IMR-90 (cell line): ENCODE measurements at regions not wholly inside any gene's neighbourhood (a gene's known extent, or its start where the extent isn't known, plus 50 kb on each side); places are given as distances from the start of the nearest gene placed in this dataset.

Source experiments
- ATAC-seq: fragments of 200-7000 bp; cut with Tn5 transposase; 2 replicates; pipeline ENCODE4 v1.9.1; 2020; ENCODE audit warnings: low read depth, mild to moderate bottlenecking, moderate library complexity
- BruUV-seq: library from RNA; stranded (reverse); fragments of 400-500 nt; replicated peaks from 2 replicates; lab custom pipeline; 2021; lab: Mats Ljungman, UMichigan
- CTCF ChIA-PET: fragments of 300-600 bp; formaldehyde crosslinking; extraction: SDS; loops from one replicate; lab custom pipeline; 2021; ENCODE audit warnings: antibody characterized with exemption; lab: Yijun Ruan, JAX
- POLR2A ChIA-PET: fragments of 300-600 bp; sonication (Branson Sonifier 250); formaldehyde crosslinking; loops from one replicate; lab custom pipeline; 2022; ENCODE audit warnings: antibody characterized with exemption; ENCODE audit not compliant: unreplicated experiment; lab: Charles Lee
- DNase-seq: peaks from one replicate; pipeline ENCODE4 v3.0.0; 2013
- H2AFZ ChIP-seq: replicated peaks from 2 replicates; pipeline ENCODE3; 2013; ENCODE audit warnings: low read length, mild to moderate bottlenecking; ENCODE audit not compliant: poor library complexity
- H2AK5ac ChIP-seq: 2 replicates; pipeline ENCODE4 v1.6.1; 2013; ENCODE audit warnings: low read depth, low read length, inconsistent platforms
- H2AK9ac ChIP-seq: replicated peaks from 2 replicates; pipeline ENCODE3; 2013; ENCODE audit warnings: mild to moderate bottlenecking, low read depth, low read length, moderate library complexity; ENCODE audit not compliant: poor library complexity
- H2BK120ac ChIP-seq: 2 replicates; pipeline ENCODE4 v1.6.1; 2013; ENCODE audit warnings: low read depth, low read length, inconsistent platforms
- H2BK15ac ChIP-seq: 3 replicates; pipeline ENCODE4 v1.6.1; 2013; ENCODE audit warnings: low read depth, low read length, inconsistent platforms
- H2BK20ac ChIP-seq: 2 replicates; pipeline ENCODE4 v1.6.1; 2013; ENCODE audit warnings: low read depth, mild to moderate bottlenecking, inconsistent platforms, low read length, moderate library complexity
- H2BK5ac ChIP-seq: 2 replicates; pipeline ENCODE4 v1.6.1; 2013; ENCODE audit warnings: mild to moderate bottlenecking, low read depth, low read length, inconsistent platforms; ENCODE audit not compliant: poor library complexity, severe bottlenecking
- H3K14ac ChIP-seq: replicated peaks from 2 replicates; pipeline ENCODE4 v1.6.1; 2013; ENCODE audit warnings: low read depth, low read length, inconsistent platforms
- H3K18ac ChIP-seq: 2 replicates; pipeline ENCODE4 v1.6.1; 2013; ENCODE audit warnings: low read depth, low read length, control low read depth
- H3K23ac ChIP-seq: 2 replicates; pipeline ENCODE4 v1.6.1; 2013; ENCODE audit warnings: low read depth, low read length, inconsistent platforms
- H3K27ac ChIP-seq: 2 replicates; pipeline ENCODE4 v1.5.1; 2013; ENCODE audit warnings: mild to moderate bottlenecking, control low read depth, low read length; ENCODE audit not compliant: insufficient read depth
- H3K27me3 ChIP-seq: 2 replicates; pipeline ENCODE4 v1.6.1; 2013; ENCODE audit warnings: low read length; ENCODE audit not compliant: control insufficient read depth, insufficient read depth
- H3K36me3 ChIP-seq: 2 replicates; pipeline ENCODE4 v1.6.1; 2013; ENCODE audit warnings: low read length, mixed read lengths; ENCODE audit not compliant: control insufficient read depth, insufficient read depth
- H3K4ac ChIP-seq: 2 replicates; pipeline ENCODE4 v1.6.1; 2013; ENCODE audit warnings: low read depth, low read length, inconsistent platforms
- H3K4me1 ChIP-seq: 2 replicates; pipeline ENCODE4 v1.6.1; 2013; ENCODE audit warnings: low read length, mixed read lengths; ENCODE audit not compliant: control insufficient read depth, insufficient read depth
- H3K4me2 ChIP-seq: 2 replicates; pipeline ENCODE4 v1.6.1; 2013; ENCODE audit warnings: low read depth, mild to moderate bottlenecking, control low read depth, low read length, moderate library complexity
- H3K4me3 ChIP-seq: 2 replicates; pipeline ENCODE4 v1.5.1; 2013; ENCODE audit warnings: low read depth, mild to moderate bottlenecking, control low read depth, low read length, moderate library complexity; ENCODE audit not compliant: insufficient read depth
- H3K56ac ChIP-seq: 2 replicates; pipeline ENCODE4 v1.6.1; 2013; ENCODE audit warnings: low read length, inconsistent platforms; ENCODE audit not compliant: insufficient read depth; ENCODE audit errors: extremely low read depth
- H3K79me1 ChIP-seq, 2 experiments: 2 replicates each; pipeline ENCODE4 v1.6.1; 2013; ENCODE audit warnings: low read length in 2 of 2, inconsistent platforms in 1 of 2, low read depth in 1 of 2
- H3K9ac ChIP-seq: 2 replicates; pipeline ENCODE4 v1.6.1; 2013; ENCODE audit warnings: low read depth, low read length, control low read depth
- H3K9me1 ChIP-seq: 2 replicates; pipeline ENCODE4 v1.6.1; 2013; ENCODE audit warnings: low read length, inconsistent platforms; ENCODE audit not compliant: insufficient read depth
- H3K9me3 ChIP-seq: 2 replicates; pipeline ENCODE4 v1.6.1; 2013; ENCODE audit warnings: low read length; ENCODE audit not compliant: control insufficient read depth, insufficient read depth
- H4K20me1 ChIP-seq: 2 replicates; pipeline ENCODE4 v1.6.1; 2013; ENCODE audit warnings: low read length, inconsistent platforms; ENCODE audit not compliant: insufficient read depth
- H4K5ac ChIP-seq: 2 replicates; pipeline ENCODE4 v1.6.1; 2013; ENCODE audit warnings: mild to moderate bottlenecking, low read depth, low read length, control low read depth
- H4K8ac ChIP-seq, 2 experiments: 2 replicates each; pipeline ENCODE4 v1.6.1; 2013; ENCODE audit warnings: low read depth in 2 of 2, low read length in 2 of 2, control low read depth in 1 of 2, inconsistent platforms in 1 of 2
- H4K91ac ChIP-seq: 2 replicates; pipeline ENCODE4 v1.6.1; 2013; ENCODE audit warnings: low read depth, low read length, inconsistent platforms; ENCODE audit not compliant: insufficient read depth
- BHLHE40 ChIP-seq: fragments of 150-350 bp; IDR thresholded peaks from 2 replicates; pipeline ENCODE4 v1.6.1; 2016; ENCODE audit warnings: mild to moderate bottlenecking, low read depth, low read length
- CEBPB ChIP-seq: IDR thresholded peaks from 2 replicates; pipeline ENCODE4 v1.6.1; 2012; ENCODE audit warnings: low read depth, low read length, improper control_type of control experiment
- CHD1 ChIP-seq: IDR thresholded peaks from 2 replicates; pipeline ENCODE4 v1.6.1; 2012; ENCODE audit warnings: low read depth, low read length, improper control_type of control experiment
- CTCF ChIP-seq: conservative IDR thresholded peaks from 2 replicates; pipeline ENCODE4 v1.5.1; 2012; ENCODE audit warnings: mild to moderate bottlenecking, low read depth, low read length, improper control_type of control experiment
- FOS ChIP-seq: fragments of 150-350 bp; IDR thresholded peaks from 2 replicates; pipeline ENCODE4 v1.6.1; 2016; ENCODE audit warnings: low read depth, low read length
- MAFK ChIP-seq: IDR thresholded peaks from 2 replicates; pipeline ENCODE4 v1.6.1; 2012; ENCODE audit warnings: low read depth, low read length, improper control_type of control experiment
- MAZ ChIP-seq: IDR thresholded peaks from 2 replicates; pipeline ENCODE4 v1.6.1; 2012; ENCODE audit warnings: low read depth, mild to moderate bottlenecking, low read length, improper control_type of control experiment, moderate library complexity, borderline replicate concordance
- MXI1 ChIP-seq: IDR thresholded peaks from 2 replicates; pipeline ENCODE4 v1.6.1; 2012; ENCODE audit warnings: low read depth, mild to moderate bottlenecking, low read length, moderate library complexity, borderline replicate concordance
- NFE2L2 ChIP-seq: fragments of 150-350 bp; IDR thresholded peaks from 2 replicates; pipeline ENCODE4 v1.6.1; 2016; ENCODE audit warnings: low read depth, mild to moderate bottlenecking, low read length
- POLR2A ChIP-seq: IDR thresholded peaks from 2 replicates; pipeline ENCODE4 v1.6.1; 2012; ENCODE audit warnings: mild to moderate bottlenecking, low read depth, low read length
- RAD21 ChIP-seq: IDR thresholded peaks from 2 replicates; pipeline ENCODE4 v1.6.1; 2012; ENCODE audit warnings: low read length, improper control_type of control experiment
- RCOR1 ChIP-seq: IDR thresholded peaks from 2 replicates; pipeline ENCODE4 v1.6.1; 2012; ENCODE audit warnings: mild to moderate bottlenecking, low read length, improper control_type of control experiment; ENCODE audit not compliant: insufficient replicate concordance
- RFX5 ChIP-seq: IDR thresholded peaks from 2 replicates; pipeline ENCODE4 v1.8.0; 2012; ENCODE audit warnings: low read depth, mild to moderate bottlenecking, low read length, moderate library complexity
- SMC3 ChIP-seq: fragments of 150-350 bp; IDR thresholded peaks from 2 replicates; pipeline ENCODE4 v1.6.1; 2016; ENCODE audit warnings: low read depth, mild to moderate bottlenecking, antibody characterized with exemption, low read length, moderate library complexity
- WGBS, 2 experiments: methylation state at CpG; one replicate each; pipeline versions ENCODE4 v1.1.5 to v1.1.7; 2013; ENCODE audit warnings: missing lambda C conversion rate in 2 of 2; ENCODE audit not compliant: insufficient read length in 1 of 2; ENCODE audit errors: extremely low coverage in 2 of 2; 5-methylcytosine and 5-hydroxymethylcytosine counted together
- dilution Hi-C: fragments of 300-500 bp; cut with HindIII; formaldehyde crosslinking; loops from one replicate; pipeline ENCODE4 v1.14.3; 2018; ENCODE audit warnings: low sequenced_read_pairs; ENCODE audit not compliant: unreplicated experiment
- in situ Hi-C: fragments of 300-500 bp; cut with MboI; formaldehyde crosslinking; loops from 3 replicates; pipeline ENCODE4 v1.14.3; 2019; ENCODE audit warnings: low sequenced_read_pairs, inconsistent platforms, mixed read lengths
- intact Hi-C: fragments of 100-400 bp; cut with micrococcal nuclease; formaldehyde crosslinking; loops from 2 replicates; pipeline ENCODE4 v1.10.0; 2022
- TF ChIP-seq, protein P1 (sequence below): fragments of 150-350 bp; IDR thresholded peaks from 2 replicates; pipeline ENCODE4 v1.6.1; 2017; ENCODE audit warnings: mild to moderate bottlenecking, antibody characterized with exemption, low read length, low read depth
- TF ChIP-seq, protein P2 (sequence below): fragments of 150-350 bp; IDR thresholded peaks from 2 replicates; pipeline ENCODE4 v1.6.1; 2016; ENCODE audit warnings: low read depth, mild to moderate bottlenecking, low read length, moderate library complexity, borderline replicate concordance

GRCh38 chr6:91337967-91338366, 751.1 kb upstream of the MAP3K7 start:
- H3K18ac ChIP-seq = no peak overlapping the region
- H4K91ac ChIP-seq = no peak overlapping the region
- no peak overlapping the region for H4K8ac ChIP-seq
- WGBS, 2 experiments = no CpG with 5 or more reads among the region's 4 CpGs
- H4K20me1 ChIP-seq = no peaks in the 10 kb centered on the region
- H3K27ac ChIP-seq = no peak overlapping the region
- no peak overlapping the region for H2AK5ac ChIP-seq
- no peak overlapping the region for H3K4me3 ChIP-seq
- POLR2A ChIA-PET = no interaction called here
- no peak overlapping the region for H2BK120ac ChIP-seq
- H3K9me1 ChIP-seq = no peaks in the 10 kb centered on the region
- no peak overlapping the region for H2BK15ac ChIP-seq
- no peaks in the 10 kb centered on the region for H3K36me3 ChIP-seq
- TF ChIP-seq SMC3 (no peak), RCOR1 (no peak), RFX5 (no peak), FOS (no peak), RAD21 (no peak), CHD1 (no peak), POLR2A (no peak), MAFK (no peak), MAZ (no peak), MXI1 (no peak), CTCF (no peak), CEBPB (no peak), NFE2L2 (no peak), BHLHE40 (no peak)
- TF ChIP-seq, protein P1, sequence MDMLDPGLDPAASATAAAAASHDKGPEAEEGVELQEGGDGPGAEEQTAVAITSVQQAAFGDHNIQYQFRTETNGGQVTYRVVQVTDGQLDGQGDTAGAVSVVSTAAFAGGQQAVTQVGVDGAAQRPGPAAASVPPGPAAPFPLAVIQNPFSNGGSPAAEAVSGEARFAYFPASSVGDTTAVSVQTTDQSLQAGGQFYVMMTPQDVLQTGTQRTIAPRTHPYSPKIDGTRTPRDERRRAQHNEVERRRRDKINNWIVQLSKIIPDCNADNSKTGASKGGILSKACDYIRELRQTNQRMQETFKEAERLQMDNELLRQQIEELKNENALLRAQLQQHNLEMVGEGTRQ = no peak
- TF ChIP-seq, protein P2, sequence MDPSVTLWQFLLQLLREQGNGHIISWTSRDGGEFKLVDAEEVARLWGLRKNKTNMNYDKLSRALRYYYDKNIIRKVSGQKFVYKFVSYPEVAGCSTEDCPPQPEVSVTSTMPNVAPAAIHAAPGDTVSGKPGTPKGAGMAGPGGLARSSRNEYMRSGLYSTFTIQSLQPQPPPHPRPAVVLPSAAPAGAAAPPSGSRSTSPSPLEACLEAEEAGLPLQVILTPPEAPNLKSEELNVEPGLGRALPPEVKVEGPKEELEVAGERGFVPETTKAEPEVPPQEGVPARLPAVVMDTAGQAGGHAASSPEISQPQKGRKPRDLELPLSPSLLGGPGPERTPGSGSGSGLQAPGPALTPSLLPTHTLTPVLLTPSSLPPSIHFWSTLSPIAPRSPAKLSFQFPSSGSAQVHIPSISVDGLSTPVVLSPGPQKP = no peak
- H2BK20ac ChIP-seq = no peak overlapping the region
- no peak overlapping the region for H3K4ac ChIP-seq
- no peak overlapping the region for H2AFZ ChIP-seq
- no peak overlapping the region for H3K9ac ChIP-seq
- no peaks in the 10 kb centered on the region; the same call in 1 of the 2 replicates for H3K27me3 ChIP-seq
- H3K4me1 ChIP-seq = no peaks in the 10 kb centered on the region
- H2AK9ac ChIP-seq = no peak overlapping the region
- CTCF ChIA-PET = interaction anchor here (1.5 kb wide), 1 partner anchor 17 kb away, joined by 4 read pairs; no protein-coding TSS in a partner anchor
- no peak overlapping the region for H3K4me2 ChIP-seq
- H3K9me3 ChIP-seq = no peaks in the 10 kb centered on the region
- H3K79me1 ChIP-seq = no peaks in the 10 kb centered on the region
- H3K56ac ChIP-seq = no peak overlapping the region
- ATAC-seq (no peak), DNase-seq (no peak)
- intact Hi-C loops (loop anchor here (10.0 kb wide), 2 partner anchors 227 to 337 kb away; no protein-coding TSS in a partner anchor), in situ Hi-C loops (no loop called here), dilution Hi-C loops (no loop called here)
- no peak overlapping the region for H2BK5ac ChIP-seq
- no TSS peak for BruUV-seq
- no peak overlapping the region for H4K5ac ChIP-seq
- no peak overlapping the region for H3K23ac ChIP-seq
- no peak overlapping the region for H3K14ac ChIP-seq
